Heart right ventricle (tissue), 16 donors: ENCODE measurements at regions not wholly inside any gene's neighbourhood (a gene's known extent, or its start where the extent isn't known, plus 50 kb on each side); places are given as distances from the start of the nearest gene placed in this dataset.

Experiments used
- ATAC-seq, 8 donors: fragments of 200-7000 bp; cut with Tn5 transposase; one replicate each; pipeline ENCODE4 v1.9.1; 2020; ENCODE audit warnings: mild to moderate bottlenecking in 8 of 8, moderate library complexity in 8 of 8, moderate number of reproducible peaks in 1 of 8
- DNase-seq, 2 donors: peaks; one replicate each; pipeline ENCODE4 v3.0.0-alpha.2; 2020
- H3K27ac ChIP-seq, 10 donors: fragments of 200-600 bp; sonication (generic) in 2 of 10; one replicate each; pipeline versions ENCODE4 v1.5.0 to v1.8.0; 2020 to 2022; ENCODE audit warnings: mild to moderate bottlenecking in 3 of 10
- H3K27me3 ChIP-seq, 7 donors: fragments of 200-600 bp; one replicate each; pipeline ENCODE4 v1.8.0; 2021 to 2022; ENCODE audit warnings: mild to moderate bottlenecking in 2 of 7
- H3K36me3 ChIP-seq, 9 donors: fragments of 200-600 bp; sonication (generic) in 1 of 9; one replicate each; pipeline versions ENCODE4 v1.5.0 to v1.8.0; 2020 to 2022; ENCODE audit warnings: mild to moderate bottlenecking in 2 of 9
- H3K4me1 ChIP-seq, 9 donors: fragments of 200-600 bp; sonication (generic) in 1 of 9; one replicate each; pipeline versions ENCODE4 v1.5.0 to v1.8.0; 2020 to 2022; ENCODE audit warnings: mild to moderate bottlenecking in 4 of 9
- H3K4me3 ChIP-seq, 10 donors: fragments of 200-600 bp; sonication (generic) in 2 of 10; one replicate each; pipeline versions ENCODE4 v1.5.0 to v1.8.0; 2020 to 2022; ENCODE audit warnings: mild to moderate bottlenecking in 7 of 10, moderate library complexity in 2 of 10
- H3K9me3 ChIP-seq, 11 donors: fragments of 200-600 bp in 10 of 11; sonication (generic) in 2 of 11; one replicate each; pipeline versions ENCODE4 v1.5.0 to v1.8.0; 2013 to 2022; ENCODE audit warnings: mild to moderate bottlenecking in 2 of 11, control low read depth in 1 of 11, moderate library complexity in 1 of 11
- WGBS, 2 donors: extraction: QIAGEN DNeasy Blood & Tissue Kit; methylation state at CpG; one replicate each; pipeline ENCODE4 v1.1.7; 2013; ENCODE audit warnings: inconsistent platforms in 1 of 2; 5-methylcytosine and 5-hydroxymethylcytosine counted together
- intact Hi-C, 10 donors: fragments of 100-400 bp; cut with DNase I; formaldehyde crosslinking; loops; one replicate each; pipeline versions ENCODE4 v1.11.1 to v1.14.2; 2022
- TF ChIP-seq, protein P1 (sequence below), 9 donors: fragments of 200-600 bp; sonication (generic) in 2 of 9; IDR thresholded peaks; one replicate each; pipeline versions ENCODE4 v1.5.0 to v1.8.0; 2021 to 2022; ENCODE audit warnings: antibody characterized with exemption in 9 of 9, mild to moderate bottlenecking in 5 of 9, moderate library complexity in 1 of 9
- donor health status: Arrhythmogenic right ventricular cardiomyopathy.
- donor health status: ischemic (EF 13 %, LVEDD 7.1; RV severe dilation, severe dysfunction).
- donor health status: healthy with polysubstance abuse.
- donor health status: DM: no; HTN: yes; CAD: no.
- donor health status: DM: no; HTN: no; CAD: no.
- donor health status: ischemic (EF 25% LVEDD 6.9; RV normal size, moderate dysfunction).
- donor health status: ischemic (EF 25% LVEDD 5.7; RV mildly dilated, moderate dysfunction).
- donor health status: healthy.
- donor health status: DM: yes; HTN: yes; CAD: no.
- donor health status: Ischemic cardiomyopathy.
- donor health status: ischemic (EF 35%, LVEDD 5.7; RV mildly dilated, moderate dysfunction).
- donor health status: nonischemic (EF 11% LVEDD 7.7; RV severe dilation, severe dysfunction).
- donor health status: DM: yes; HTN: yes; CAD: no.
- donor health status: PGD.
- donor health status: ischemic (EF 29% LVEDD 5.4; RV normal size, mild dysfunction).
- donor health status: nonischemic (EF 23%, LVEDD 6.1; RV moderate dilation, normal function).

DNA sequence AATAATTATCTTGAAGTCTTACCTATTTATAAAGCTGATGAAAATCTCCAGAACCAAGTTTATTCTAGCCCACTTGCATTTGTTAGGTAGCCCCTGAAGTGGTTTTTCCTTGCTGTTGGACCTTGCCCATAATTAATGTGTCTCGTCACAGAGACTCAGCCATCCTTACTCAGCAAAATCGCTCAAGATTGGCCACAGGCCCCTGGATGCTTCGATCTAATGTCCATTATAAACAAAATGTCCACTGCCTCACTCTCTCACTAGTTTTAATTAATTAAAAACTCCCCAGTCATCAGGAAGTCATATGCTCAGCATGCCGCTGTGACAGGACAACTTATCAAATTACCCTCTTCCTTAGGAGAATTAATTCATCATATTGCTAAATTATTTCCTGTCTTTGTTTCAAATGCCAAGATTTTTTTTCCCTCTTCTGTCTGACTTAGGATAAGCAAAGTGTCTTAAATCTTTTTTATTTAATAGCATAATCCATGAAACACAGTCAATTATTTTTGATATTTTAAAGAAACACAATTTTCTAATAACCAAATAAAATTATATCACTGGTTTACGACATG is 126.8 kb upstream of the PCLO start:
- Histone ChIP-seq H3K36me3 (no peaks in the 10 kb centered on the region), H3K4me3 (no peak overlapping the region), H3K4me1 (no peaks in the 10 kb centered on the region), H3K27me3 (no peaks in the 10 kb centered on the region), H3K9me3 (no peaks in the 10 kb centered on the region), H3K27ac (no peak overlapping the region)
- TF ChIP-seq, protein P1, sequence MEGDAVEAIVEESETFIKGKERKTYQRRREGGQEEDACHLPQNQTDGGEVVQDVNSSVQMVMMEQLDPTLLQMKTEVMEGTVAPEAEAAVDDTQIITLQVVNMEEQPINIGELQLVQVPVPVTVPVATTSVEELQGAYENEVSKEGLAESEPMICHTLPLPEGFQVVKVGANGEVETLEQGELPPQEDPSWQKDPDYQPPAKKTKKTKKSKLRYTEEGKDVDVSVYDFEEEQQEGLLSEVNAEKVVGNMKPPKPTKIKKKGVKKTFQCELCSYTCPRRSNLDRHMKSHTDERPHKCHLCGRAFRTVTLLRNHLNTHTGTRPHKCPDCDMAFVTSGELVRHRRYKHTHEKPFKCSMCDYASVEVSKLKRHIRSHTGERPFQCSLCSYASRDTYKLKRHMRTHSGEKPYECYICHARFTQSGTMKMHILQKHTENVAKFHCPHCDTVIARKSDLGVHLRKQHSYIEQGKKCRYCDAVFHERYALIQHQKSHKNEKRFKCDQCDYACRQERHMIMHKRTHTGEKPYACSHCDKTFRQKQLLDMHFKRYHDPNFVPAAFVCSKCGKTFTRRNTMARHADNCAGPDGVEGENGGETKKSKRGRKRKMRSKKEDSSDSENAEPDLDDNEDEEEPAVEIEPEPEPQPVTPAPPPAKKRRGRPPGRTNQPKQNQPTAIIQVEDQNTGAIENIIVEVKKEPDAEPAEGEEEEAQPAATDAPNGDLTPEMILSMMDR (IDR thresholded peaks at IDR 0.05) = no peak
- intact Hi-C loops = no loop called here
- DNase-seq = no peak
- no peak for ATAC-seq
- 47 to 51% methylated on average over 5 of the region's 5 CpGs for WGBS, 2 donors

DNA sequence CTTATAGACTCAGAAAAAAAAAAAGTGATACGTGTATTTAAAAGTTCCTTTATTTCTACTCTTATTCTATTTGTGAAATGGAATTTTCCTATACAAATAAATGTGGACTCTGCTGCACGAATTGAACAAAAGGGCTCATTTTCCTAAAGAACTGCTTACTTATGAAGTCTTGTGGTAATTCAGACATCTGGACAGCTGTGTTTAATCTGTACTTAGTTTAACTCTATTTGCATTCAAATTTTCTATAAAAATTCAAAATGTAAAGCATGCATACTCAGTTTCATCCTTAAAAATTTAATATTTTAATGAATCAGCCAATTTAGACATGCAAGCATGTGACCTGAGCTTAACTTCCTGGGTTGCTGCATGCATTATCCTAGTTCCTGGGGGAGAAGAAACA is 118.0 kb upstream of the PCLO start:
- Histone ChIP-seq H3K36me3 (no peaks in the 10 kb centered on the region), H3K27ac (no peak overlapping the region), H3K27me3 (peaks cover 0 to 20% (median 0%) of the 10 kb centered on the region in 7 donors), H3K4me1 (no peaks in the 10 kb centered on the region), H3K9me3 (peaks cover 0 to 5% (median 0%) of the 10 kb centered on the region in 11 donors), H3K4me3 (no peak overlapping the region)
- intact Hi-C loops = no loop called here
- DNase-seq (no peak), ATAC-seq (no peak)
- 63 to 68% methylated on average over 2 of the region's 2 CpGs for WGBS, 2 donors
- TF ChIP-seq, protein P1 (IDR thresholded peaks at IDR 0.05) = no peak

DNA sequence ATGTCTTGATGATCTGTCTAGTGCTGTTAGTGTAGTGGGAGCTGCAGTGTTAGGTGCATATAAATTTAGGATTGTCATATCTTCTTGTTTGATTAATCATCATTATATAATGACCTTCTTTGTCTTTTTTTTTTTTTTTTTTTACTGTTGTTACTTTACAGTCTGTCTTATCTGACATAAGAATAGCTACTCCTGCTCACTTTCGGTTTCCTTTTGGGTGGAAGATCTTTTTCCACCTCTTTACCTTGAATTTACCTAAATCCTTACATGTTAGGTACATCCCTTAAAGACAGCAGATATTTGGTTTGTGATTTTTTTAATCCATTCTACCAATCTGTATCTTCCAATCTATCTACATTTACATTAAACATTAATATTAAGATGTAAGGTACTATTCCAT is 113.6 kb upstream of the PCLO start:
- H3K27me3 ChIP-seq = peaks cover 0 to 20% (median 0%) of the 10 kb centered on the region in 7 donors
- ATAC-seq (no peak), DNase-seq (no peak)
- no peak overlapping the region for H3K27ac ChIP-seq
- H3K4me1 ChIP-seq = no peaks in the 10 kb centered on the region
- 89 to 93% methylated on average over 1 of the region's 1 CpG for WGBS, 2 donors
- H3K4me3 ChIP-seq = no peak overlapping the region
- H3K36me3 ChIP-seq = no peaks in the 10 kb centered on the region
- peaks cover 0 to 5% (median 0%) of the 10 kb centered on the region in 11 donors for H3K9me3 ChIP-seq
- TF ChIP-seq, protein P1 (IDR thresholded peaks at IDR 0.05) = no peak
- intact Hi-C loops = loop anchor here in 1 of 10 donors (10.0 kb wide), 1 partner anchor 461 kb away; no protein-coding TSS in a partner anchor

DNA sequence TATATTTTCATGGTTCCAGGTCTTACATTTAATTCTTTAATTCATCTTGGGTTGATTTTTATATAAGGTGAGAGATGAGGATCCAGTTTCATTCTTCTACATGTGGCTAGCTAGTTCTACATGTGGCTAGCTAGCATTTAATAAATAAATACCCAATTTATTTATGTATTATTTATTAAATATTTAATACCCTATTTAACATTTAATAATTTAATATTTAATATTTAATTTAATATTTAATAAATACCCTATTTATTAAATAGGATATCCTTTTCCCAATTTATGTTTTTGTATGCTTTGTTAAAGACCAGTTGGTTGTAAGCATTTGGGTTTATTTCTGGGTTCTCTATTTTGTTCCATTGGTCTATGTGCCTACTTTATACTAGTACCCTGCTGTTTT is 111.0 kb upstream of the PCLO start:
- ATAC-seq = no peak
- no peak overlapping the region for H3K4me3 ChIP-seq
- intact Hi-C loops = loop anchor here in 3 of 10 donors (5.0 to 10.0 kb wide), 2 partner anchors 459 to 461 kb away; no protein-coding TSS in a partner anchor
- H3K9me3 ChIP-seq = peaks cover 0 to 5% (median 0%) of the 10 kb centered on the region in 11 donors
- H3K36me3 ChIP-seq = no peaks in the 10 kb centered on the region
- H3K4me1 ChIP-seq = no peaks in the 10 kb centered on the region
- H3K27ac ChIP-seq = no peak overlapping the region
- TF ChIP-seq, protein P1 (IDR thresholded peaks at IDR 0.05) = no peak
- H3K27me3 ChIP-seq = peaks cover 0 to 11% (median 0%) of the 10 kb centered on the region in 7 donors
- DNase-seq = no peak
